ENCODE measurements at regions not wholly inside any gene's neighbourhood (a gene's known extent, or its start where the extent isn't known, plus 50 kb on each side); places are given as distances from the start of the nearest gene placed in this dataset.

GRCh38 chr9:18371141-18371540 is 102.8 kb upstream of the ADAMTSL1 start:
- TF ChIP-seq CTCF (IDR thresholded peaks at IDR 0.05) (no peak), MAX (CRISPR knock-in tag; IDR thresholded peaks at IDR 0.05) (no peak), ZNF121 (CRISPR knock-in tag; IDR thresholded peaks at IDR 0.05) (no peak)
- TF ChIP-seq, protein P1, sequence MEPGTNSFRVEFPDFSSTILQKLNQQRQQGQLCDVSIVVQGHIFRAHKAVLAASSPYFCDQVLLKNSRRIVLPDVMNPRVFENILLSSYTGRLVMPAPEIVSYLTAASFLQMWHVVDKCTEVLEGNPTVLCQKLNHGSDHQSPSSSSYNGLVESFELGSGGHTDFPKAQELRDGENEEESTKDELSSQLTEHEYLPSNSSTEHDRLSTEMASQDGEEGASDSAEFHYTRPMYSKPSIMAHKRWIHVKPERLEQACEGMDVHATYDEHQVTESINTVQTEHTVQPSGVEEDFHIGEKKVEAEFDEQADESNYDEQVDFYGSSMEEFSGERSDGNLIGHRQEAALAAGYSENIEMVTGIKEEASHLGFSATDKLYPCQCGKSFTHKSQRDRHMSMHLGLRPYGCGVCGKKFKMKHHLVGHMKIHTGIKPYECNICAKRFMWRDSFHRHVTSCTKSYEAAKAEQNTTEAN (CRISPR knock-in tag; IDR thresholded peaks at IDR 0.05), result no peak

Data from WTC11 (cell line).